HEK293 (cell line): ENCODE measurements at regions not wholly inside any gene's neighbourhood (a gene's known extent, or its start where the extent isn't known, plus 50 kb on each side); places are given as distances from the start of the nearest gene placed in this dataset.

Source experiments
- MYNN ChIP-seq: fragments of 450-650 bp; formaldehyde crosslinking; IDR thresholded peaks from 2 replicates; pipeline ENCODE4 v1.5.1; 2016; ENCODE audit warnings: missing biosample characterization, missing genetic modification characterization, borderline replicate concordance
- ZBTB7A ChIP-seq: fragments of 450-650 bp; formaldehyde crosslinking; IDR thresholded peaks from 2 replicates; pipeline ENCODE4 v1.5.1; 2016; ENCODE audit warnings: low read depth, missing biosample characterization, missing genetic modification characterization
- ZNF10 ChIP-seq: fragments of 450-650 bp; formaldehyde crosslinking; IDR thresholded peaks from 2 replicates; pipeline ENCODE4 v1.5.1; 2017; ENCODE audit warnings: missing biosample characterization, missing genetic modification characterization
- ZNF121 ChIP-seq: fragments of 450-650 bp; formaldehyde crosslinking; IDR thresholded peaks from 2 replicates; pipeline ENCODE4 v1.5.1; 2016; ENCODE audit warnings: missing biosample characterization, missing genetic modification characterization
- ZNF138 ChIP-seq: fragments of 450-650 bp; formaldehyde crosslinking; IDR thresholded peaks from 2 replicates; pipeline ENCODE4 v1.5.1; 2016; ENCODE audit warnings: missing biosample characterization, missing genetic modification characterization, borderline replicate concordance
- ZNF274 ChIP-seq, 2 experiments: fragments of 200-500 bp in 1 of 2; fragments of 450-650 bp in 1 of 2; sonication (Bioruptor generic) in 1 of 2; formaldehyde crosslinking in 1 of 2; IDR thresholded peaks; 2 replicates each; pipeline versions ENCODE4 v1.5.1 to v1.6.1; 2014 to 2016; ENCODE audit warnings: borderline replicate concordance in 1 of 2, inconsistent platforms in 1 of 2, low read length in 1 of 2, missing biosample characterization in 1 of 2, missing genetic modification characterization in 1 of 2
- ZNF555 ChIP-seq: fragments of 450-650 bp; formaldehyde crosslinking; conservative IDR thresholded peaks from 2 replicates; pipeline ENCODE4 v1.5.1; 2017; ENCODE audit warnings: missing biosample characterization, mild to moderate bottlenecking, missing genetic modification characterization, inconsistent platforms
- ZNF658 ChIP-seq: fragments of 450-650 bp; formaldehyde crosslinking; IDR thresholded peaks from 2 replicates; pipeline ENCODE4; 2016; ENCODE audit warnings: missing biosample characterization, missing genetic modification characterization
- ZNF785 ChIP-seq: fragments of 450-650 bp; formaldehyde crosslinking; IDR thresholded peaks from 2 replicates; pipeline ENCODE4 v1.5.1; 2016; ENCODE audit warnings: missing biosample characterization, missing genetic modification characterization
- TF ChIP-seq, protein P1 (sequence below): fragments of 450-650 bp; formaldehyde crosslinking; IDR thresholded peaks from 2 replicates; pipeline ENCODE4 v1.5.1; 2016; ENCODE audit warnings: missing biosample characterization, missing genetic modification characterization
- TF ChIP-seq, protein P2 (sequence below): sonication (generic); formaldehyde crosslinking; IDR thresholded peaks from 2 replicates; pipeline ENCODE4 v1.8.1; 2022; ENCODE audit warnings: mild to moderate bottlenecking, moderate library complexity, missing genetic modification reagents
- TF ChIP-seq, protein P3 (sequence below): fragments of 450-650 bp; formaldehyde crosslinking; IDR thresholded peaks from 2 replicates; pipeline ENCODE4 v1.5.1; 2016; ENCODE audit warnings: missing biosample characterization, missing genetic modification characterization
- TF ChIP-seq, protein P4 (sequence below): fragments of 450-650 bp; formaldehyde crosslinking; IDR thresholded peaks from 2 replicates; pipeline ENCODE4 v1.5.0; 2017; ENCODE audit warnings: missing biosample characterization, missing genetic modification characterization, borderline replicate concordance
- TF ChIP-seq, protein P5 (sequence below): fragments of 450-650 bp; formaldehyde crosslinking; IDR thresholded peaks from 2 replicates; pipeline ENCODE4 v1.5.1; 2016; ENCODE audit warnings: missing biosample characterization, missing genetic modification characterization

DNA sequence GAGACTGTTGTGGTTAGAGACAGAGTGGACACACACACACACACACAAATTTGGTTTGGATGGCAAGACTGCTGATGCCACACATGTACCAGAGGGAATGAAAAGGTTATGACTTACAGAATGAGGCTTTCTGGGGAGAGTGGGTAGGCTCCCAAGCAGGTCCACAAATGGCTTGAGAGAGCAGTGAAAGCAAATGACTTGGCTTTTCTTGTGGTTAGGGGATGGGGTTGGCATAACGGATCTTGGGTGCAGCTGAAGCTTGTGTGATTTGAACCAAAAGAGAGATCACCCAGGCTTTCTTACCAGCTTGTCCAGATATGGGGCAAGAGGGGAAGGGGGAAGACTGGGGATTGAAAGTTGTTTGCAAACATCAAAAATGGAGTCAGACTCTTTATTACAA is 73.9 kb upstream of the OLIG3 start:
- no peak for TF ChIP-seq ZNF658 (tag by site-specific recombination)
- TF ChIP-seq ZNF274 (IDR thresholded peaks at IDR 0.05; ENCODE audit: low read length): no peak
- no peak for TF ChIP-seq ZNF274 (tag by site-specific recombination; IDR thresholded peaks at IDR 0.05; ENCODE audit: borderline replicate concordance)
- no peak for TF ChIP-seq ZNF555 (tag by site-specific recombination)
- TF ChIP-seq ZNF121 (tag by site-specific recombination): no peak
- TF ChIP-seq, protein P1, sequence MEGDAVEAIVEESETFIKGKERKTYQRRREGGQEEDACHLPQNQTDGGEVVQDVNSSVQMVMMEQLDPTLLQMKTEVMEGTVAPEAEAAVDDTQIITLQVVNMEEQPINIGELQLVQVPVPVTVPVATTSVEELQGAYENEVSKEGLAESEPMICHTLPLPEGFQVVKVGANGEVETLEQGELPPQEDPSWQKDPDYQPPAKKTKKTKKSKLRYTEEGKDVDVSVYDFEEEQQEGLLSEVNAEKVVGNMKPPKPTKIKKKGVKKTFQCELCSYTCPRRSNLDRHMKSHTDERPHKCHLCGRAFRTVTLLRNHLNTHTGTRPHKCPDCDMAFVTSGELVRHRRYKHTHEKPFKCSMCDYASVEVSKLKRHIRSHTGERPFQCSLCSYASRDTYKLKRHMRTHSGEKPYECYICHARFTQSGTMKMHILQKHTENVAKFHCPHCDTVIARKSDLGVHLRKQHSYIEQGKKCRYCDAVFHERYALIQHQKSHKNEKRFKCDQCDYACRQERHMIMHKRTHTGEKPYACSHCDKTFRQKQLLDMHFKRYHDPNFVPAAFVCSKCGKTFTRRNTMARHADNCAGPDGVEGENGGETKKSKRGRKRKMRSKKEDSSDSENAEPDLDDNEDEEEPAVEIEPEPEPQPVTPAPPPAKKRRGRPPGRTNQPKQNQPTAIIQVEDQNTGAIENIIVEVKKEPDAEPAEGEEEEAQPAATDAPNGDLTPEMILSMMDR (tag by site-specific recombination): no peak
- TF ChIP-seq, protein P2, sequence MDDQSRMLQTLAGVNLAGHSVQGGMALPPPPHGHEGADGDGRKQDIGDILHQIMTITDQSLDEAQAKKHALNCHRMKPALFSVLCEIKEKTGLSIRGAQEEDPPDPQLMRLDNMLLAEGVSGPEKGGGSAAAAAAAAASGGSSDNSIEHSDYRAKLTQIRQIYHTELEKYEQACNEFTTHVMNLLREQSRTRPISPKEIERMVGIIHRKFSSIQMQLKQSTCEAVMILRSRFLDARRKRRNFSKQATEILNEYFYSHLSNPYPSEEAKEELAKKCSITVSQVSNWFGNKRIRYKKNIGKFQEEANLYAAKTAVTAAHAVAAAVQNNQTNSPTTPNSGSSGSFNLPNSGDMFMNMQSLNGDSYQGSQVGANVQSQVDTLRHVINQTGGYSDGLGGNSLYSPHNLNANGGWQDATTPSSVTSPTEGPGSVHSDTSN: no peak
- TF ChIP-seq, protein P3, sequence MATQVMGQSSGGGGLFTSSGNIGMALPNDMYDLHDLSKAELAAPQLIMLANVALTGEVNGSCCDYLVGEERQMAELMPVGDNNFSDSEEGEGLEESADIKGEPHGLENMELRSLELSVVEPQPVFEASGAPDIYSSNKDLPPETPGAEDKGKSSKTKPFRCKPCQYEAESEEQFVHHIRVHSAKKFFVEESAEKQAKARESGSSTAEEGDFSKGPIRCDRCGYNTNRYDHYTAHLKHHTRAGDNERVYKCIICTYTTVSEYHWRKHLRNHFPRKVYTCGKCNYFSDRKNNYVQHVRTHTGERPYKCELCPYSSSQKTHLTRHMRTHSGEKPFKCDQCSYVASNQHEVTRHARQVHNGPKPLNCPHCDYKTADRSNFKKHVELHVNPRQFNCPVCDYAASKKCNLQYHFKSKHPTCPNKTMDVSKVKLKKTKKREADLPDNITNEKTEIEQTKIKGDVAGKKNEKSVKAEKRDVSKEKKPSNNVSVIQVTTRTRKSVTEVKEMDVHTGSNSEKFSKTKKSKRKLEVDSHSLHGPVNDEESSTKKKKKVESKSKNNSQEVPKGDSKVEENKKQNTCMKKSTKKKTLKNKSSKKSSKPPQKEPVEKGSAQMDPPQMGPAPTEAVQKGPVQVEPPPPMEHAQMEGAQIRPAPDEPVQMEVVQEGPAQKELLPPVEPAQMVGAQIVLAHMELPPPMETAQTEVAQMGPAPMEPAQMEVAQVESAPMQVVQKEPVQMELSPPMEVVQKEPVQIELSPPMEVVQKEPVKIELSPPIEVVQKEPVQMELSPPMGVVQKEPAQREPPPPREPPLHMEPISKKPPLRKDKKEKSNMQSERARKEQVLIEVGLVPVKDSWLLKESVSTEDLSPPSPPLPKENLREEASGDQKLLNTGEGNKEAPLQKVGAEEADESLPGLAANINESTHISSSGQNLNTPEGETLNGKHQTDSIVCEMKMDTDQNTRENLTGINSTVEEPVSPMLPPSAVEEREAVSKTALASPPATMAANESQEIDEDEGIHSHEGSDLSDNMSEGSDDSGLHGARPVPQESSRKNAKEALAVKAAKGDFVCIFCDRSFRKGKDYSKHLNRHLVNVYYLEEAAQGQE (tag by site-specific recombination): no peak
- no peak for TF ChIP-seq ZNF10 (tag by site-specific recombination)
- no peak for TF ChIP-seq ZNF785 (tag by site-specific recombination)
- TF ChIP-seq, protein P4, sequence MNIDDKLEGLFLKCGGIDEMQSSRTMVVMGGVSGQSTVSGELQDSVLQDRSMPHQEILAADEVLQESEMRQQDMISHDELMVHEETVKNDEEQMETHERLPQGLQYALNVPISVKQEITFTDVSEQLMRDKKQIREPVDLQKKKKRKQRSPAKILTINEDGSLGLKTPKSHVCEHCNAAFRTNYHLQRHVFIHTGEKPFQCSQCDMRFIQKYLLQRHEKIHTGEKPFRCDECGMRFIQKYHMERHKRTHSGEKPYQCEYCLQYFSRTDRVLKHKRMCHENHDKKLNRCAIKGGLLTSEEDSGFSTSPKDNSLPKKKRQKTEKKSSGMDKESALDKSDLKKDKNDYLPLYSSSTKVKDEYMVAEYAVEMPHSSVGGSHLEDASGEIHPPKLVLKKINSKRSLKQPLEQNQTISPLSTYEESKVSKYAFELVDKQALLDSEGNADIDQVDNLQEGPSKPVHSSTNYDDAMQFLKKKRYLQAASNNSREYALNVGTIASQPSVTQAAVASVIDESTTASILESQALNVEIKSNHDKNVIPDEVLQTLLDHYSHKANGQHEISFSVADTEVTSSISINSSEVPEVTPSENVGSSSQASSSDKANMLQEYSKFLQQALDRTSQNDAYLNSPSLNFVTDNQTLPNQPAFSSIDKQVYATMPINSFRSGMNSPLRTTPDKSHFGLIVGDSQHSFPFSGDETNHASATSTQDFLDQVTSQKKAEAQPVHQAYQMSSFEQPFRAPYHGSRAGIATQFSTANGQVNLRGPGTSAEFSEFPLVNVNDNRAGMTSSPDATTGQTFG (tag by site-specific recombination): no peak
- TF ChIP-seq ZBTB7A (tag by site-specific recombination): no peak
- TF ChIP-seq, protein P5, sequence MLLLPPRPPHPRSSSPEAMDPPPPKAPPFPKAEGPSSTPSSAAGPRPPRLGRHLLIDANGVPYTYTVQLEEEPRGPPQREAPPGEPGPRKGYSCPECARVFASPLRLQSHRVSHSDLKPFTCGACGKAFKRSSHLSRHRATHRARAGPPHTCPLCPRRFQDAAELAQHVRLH (tag by site-specific recombination): no peak
- TF ChIP-seq ZNF138: no peak
- TF ChIP-seq MYNN: no peak
